GM12874 (cell line): ENCODE measurements at regions not wholly inside any gene's neighbourhood (a gene's known extent, or its start where the extent isn't known, plus 50 kb on each side); places are given as distances from the start of the nearest gene placed in this dataset.

ENCODE experiments used
- CTCF ChIP-seq: IDR thresholded peaks from 2 replicates; pipeline ENCODE4 v1.5.1; 2011; ENCODE audit warnings: low read depth, mild to moderate bottlenecking, control low read depth, low read length, moderate library complexity; ENCODE audit not compliant: insufficient read depth

- no peak for TF ChIP-seq CTCF
These were observed 170.4 kb upstream of the LDB2 start for GRCh38 chr4:17068891-17069290.

GRCh38 chr4:17068392-17068791 lies 169.9 kb upstream of the LDB2 start:
- no peak for TF ChIP-seq CTCF

- TF ChIP-seq CTCF: no peak
These were observed 168.5 kb upstream of the LDB2 start for GRCh38 chr4:17066972-17067371.

- no peak for TF ChIP-seq CTCF
These were observed 167.8 kb upstream of the LDB2 start for GRCh38 chr4:17066236-17066635.

- TF ChIP-seq CTCF: no peak
These were observed 167.4 kb upstream of the LDB2 start for GRCh38 chr4:17065821-17066220.

- no peak for TF ChIP-seq CTCF
These were observed 166.5 kb upstream of the LDB2 start for GRCh38 chr4:17064959-17065358.

GRCh38 chr4:17063888-17064287 lies 165.4 kb upstream of the LDB2 start:
- TF ChIP-seq CTCF: no peak

GRCh38 chr4:17060230-17060629 lies 161.8 kb upstream of the LDB2 start:
- no peak for TF ChIP-seq CTCF
